Lower lobe of right lung (tissue), 2 donors: ENCODE measurements at regions not wholly inside any gene's neighbourhood (a gene's known extent, or its start where the extent isn't known, plus 50 kb on each side); places are given as distances from the start of the nearest gene placed in this dataset.

Source experiments
- ATAC-seq, 2 donors: fragments of 200-7000 bp; cut with Tn5 transposase; one replicate each; pipeline ENCODE4 v1.9.1; 2020 to 2022; ENCODE audit warnings: mild to moderate bottlenecking in 2 of 2, moderate library complexity in 2 of 2
- DNase-seq: peaks from one replicate; pipeline ENCODE4 v3.0.0-alpha.2; 2020
- H3K27ac ChIP-seq: fragments of 200-600 bp; one replicate; pipeline ENCODE4 v1.8.0; 2022
- H3K27me3 ChIP-seq: fragments of 200-600 bp; one replicate; pipeline ENCODE4 v1.8.0; 2022; ENCODE audit warnings: low read depth
- H3K36me3 ChIP-seq: fragments of 200-600 bp; one replicate; pipeline ENCODE4 v1.8.0; 2022; ENCODE audit warnings: mild to moderate bottlenecking
- H3K4me1 ChIP-seq: fragments of 200-600 bp; one replicate; pipeline ENCODE4 v1.8.0; 2022
- H3K4me3 ChIP-seq: fragments of 200-600 bp; one replicate; pipeline ENCODE4 v1.8.0; 2022; ENCODE audit warnings: mild to moderate bottlenecking
- H3K9me3 ChIP-seq: fragments of 200-600 bp; one replicate; pipeline ENCODE4 v1.8.0; 2022
- CTCF ChIP-seq: fragments of 200-600 bp; IDR thresholded peaks from one replicate; pipeline ENCODE4 v1.8.0; 2022; ENCODE audit warnings: antibody characterized with exemption, mild to moderate bottlenecking
- intact Hi-C: fragments of 100-400 bp; cut with DNase I; formaldehyde crosslinking; loops from one replicate; pipeline ENCODE4 v1.11.0; 2022
- donor health status: DM: no; HTN: yes; CAD: no; lungs with severe emphysema.

- no peaks in the 10 kb centered on the region for H3K9me3 ChIP-seq
- ATAC-seq (no peak), DNase-seq (no peak)
- no peak for TF ChIP-seq CTCF
- H3K27me3 ChIP-seq = peaks cover 8% of the 10 kb centered on the region
- H3K36me3 ChIP-seq = no peaks in the 10 kb centered on the region
- no peaks in the 10 kb centered on the region for H3K4me1 ChIP-seq
- intact Hi-C loops = no loop called here
- no peak overlapping the region for H3K4me3 ChIP-seq
- no peak overlapping the region for H3K27ac ChIP-seq
Observed at GRCh38 chr13:109678459-109678858, 107.9 kb downstream of the IRS2 start.

GRCh38 chr13:109677206-109677605, 109.2 kb downstream of the IRS2 start:
- no peak overlapping the region for H3K4me3 ChIP-seq
- no peaks in the 10 kb centered on the region for H3K9me3 ChIP-seq
- no peaks in the 10 kb centered on the region for H3K4me1 ChIP-seq
- H3K27me3 ChIP-seq = peaks cover 3% of the 10 kb centered on the region
- TF ChIP-seq CTCF = no peak
- no peak for DNase-seq
- no peak overlapping the region for H3K27ac ChIP-seq
- ATAC-seq = no peak
- H3K36me3 ChIP-seq = no peaks in the 10 kb centered on the region
- intact Hi-C loops = no loop called here

GRCh38 chr13:109673477-109673876, 112.9 kb downstream of the IRS2 start:
- Histone ChIP-seq H3K36me3 (no peaks in the 10 kb centered on the region), H3K4me3 (no peak overlapping the region), H3K27ac (no peak overlapping the region), H3K27me3 (peaks cover 3% of the 10 kb centered on the region), H3K9me3 (no peaks in the 10 kb centered on the region), H3K4me1 (no peaks in the 10 kb centered on the region)
- TF ChIP-seq CTCF = no peak
- intact Hi-C loops = no loop called here
- no peak for ATAC-seq
- no peak for DNase-seq

GRCh38 chr13:109672545-109672944, 113.8 kb downstream of the IRS2 start:
- intact Hi-C loops = no loop called here
- ATAC-seq (no peak), DNase-seq (no peak)
- no peak overlapping the region for H3K4me3 ChIP-seq
- no peak for TF ChIP-seq CTCF
- H3K9me3 ChIP-seq = no peaks in the 10 kb centered on the region
- H3K4me1 ChIP-seq = no peaks in the 10 kb centered on the region
- H3K27me3 ChIP-seq = peaks cover 3% of the 10 kb centered on the region
- H3K27ac ChIP-seq = no peak overlapping the region
- H3K36me3 ChIP-seq = no peaks in the 10 kb centered on the region

GRCh38 chr13:109671919-109672318, 114.5 kb downstream of the IRS2 start:
- ATAC-seq = no peak
- H3K4me3 ChIP-seq = no peak overlapping the region
- DNase-seq = no peak
- TF ChIP-seq CTCF = no peak
- no peak overlapping the region for H3K27ac ChIP-seq
- peaks cover 3% of the 10 kb centered on the region for H3K27me3 ChIP-seq
- H3K36me3 ChIP-seq = no peaks in the 10 kb centered on the region
- no peaks in the 10 kb centered on the region for H3K9me3 ChIP-seq
- H3K4me1 ChIP-seq = no peaks in the 10 kb centered on the region
- intact Hi-C loops = no loop called here

- Histone ChIP-seq H3K36me3 (no peaks in the 10 kb centered on the region), H3K27ac (no peak overlapping the region), H3K4me1 (no peaks in the 10 kb centered on the region), H3K27me3 (peaks cover 3% of the 10 kb centered on the region), H3K4me3 (no peak overlapping the region), H3K9me3 (no peaks in the 10 kb centered on the region)
- no peak for DNase-seq
- no peak for ATAC-seq
- intact Hi-C loops = no loop called here
- TF ChIP-seq CTCF = no peak
Observed at GRCh38 chr13:109670776-109671175, 115.6 kb downstream of the IRS2 start.
